ENCODE measurements at regions not wholly inside any gene's neighbourhood (a gene's known extent, or its start where the extent isn't known, plus 50 kb on each side); places are given as distances from the start of the nearest gene placed in this dataset.

DNA sequence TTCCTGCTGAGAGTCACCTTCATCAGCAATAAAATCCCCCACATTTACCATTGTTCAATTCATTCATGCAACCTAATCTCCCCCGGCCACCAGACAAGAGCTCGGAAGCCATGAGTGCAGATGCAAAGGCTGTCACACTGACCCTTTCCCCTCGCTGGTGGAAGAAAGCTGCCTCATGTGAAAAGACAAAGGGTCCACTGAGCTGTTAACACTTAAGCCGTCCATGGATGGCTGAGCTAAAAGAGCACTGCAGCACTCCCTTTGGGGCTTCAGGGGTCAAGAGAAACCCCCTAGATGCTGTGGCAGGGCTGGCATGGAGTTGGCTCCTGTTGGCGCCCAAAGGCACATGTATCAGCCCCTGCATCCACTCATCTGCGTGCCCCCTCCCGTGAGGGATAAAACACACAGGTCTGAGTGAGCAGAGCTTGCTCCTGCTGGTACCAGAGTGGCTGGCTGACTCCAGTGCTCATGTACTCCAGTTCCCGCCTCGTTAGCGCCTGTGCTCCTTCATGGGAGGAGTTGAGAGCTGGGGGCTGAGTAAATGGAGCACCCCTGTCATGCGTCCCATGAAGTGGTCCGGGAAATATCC is 216.5 kb downstream of the PDHA2 start:
- Histone ChIP-seq H3K4me1 (ENCODE audit: control insufficient read depth, extremely low read depth, insufficient read depth, low read length) (peaks cover 3% of the 10 kb centered on the region), H3K27ac (ENCODE audit: insufficient read depth, low read depth, low read length) (no peak overlapping the region), H4K20me1 (replicated peaks; ENCODE audit: control insufficient read depth, extremely low read depth, insufficient read depth, low read length) (no peaks in the 10 kb centered on the region), H3K9me3 (replicated peaks; ENCODE audit: control insufficient read depth, insufficient read depth, low read length) (no peaks in the 10 kb centered on the region), H3K36me3 (ENCODE audit: control insufficient read depth in 2 of 2, extremely low read depth in 1 of 2, insufficient read depth in 2 of 2, low read length in 2 of 2) (no peaks in the 10 kb centered on the region), H2AFZ (ENCODE audit: low read depth, low read length) (no peak overlapping the region), H3K9ac (replicated peaks; ENCODE audit: extremely low read depth, insufficient read depth, low read length) (no peak overlapping the region), H3K4me2 (ENCODE audit: insufficient read depth, low read length) (no peak overlapping the region), H3K27me3 (ENCODE audit: control insufficient read depth in 2 of 2, insufficient read depth in 2 of 2, low read length in 2 of 2) (no peaks in the 10 kb centered on the region), H3K9me1 (replicated peaks; ENCODE audit: control insufficient read depth, extremely low read depth, insufficient read depth, low read length) (no peaks in the 10 kb centered on the region), H3K4me3 (replicated peaks in 1 of 3; ENCODE audit: insufficient read depth in 1 of 3, low read depth in 1 of 3, low read length in 3 of 3) (no peak overlapping the region), H3K79me2 (ENCODE audit: control insufficient read depth, insufficient read depth, low read length) (no peaks in the 10 kb centered on the region)
- FAIRE-seq (no peak), DNase-seq (ENCODE audit: low read depth, low spot score) (no peak)
- ChIA-PET CTCF (interaction anchor here (1.0 kb wide), 1 partner anchor 11 kb away, joined by 3 read pairs; no protein-coding TSS in a partner anchor), POLR2A (no interaction called here)
- TF ChIP-seq MYC (IDR thresholded peaks at IDR 0.05; ENCODE audit: low read depth, low read length) (no peak), JUN (IDR thresholded peaks at IDR 0.05; ENCODE audit: borderline replicate concordance, insufficient read depth, insufficient read length, low read depth) (no peak), POLR2A (IDR thresholded peaks at IDR 0.05; ENCODE audit: low read depth, low read length) (no peak), POLR2AphosphoS5 (IDR thresholded peaks at IDR 0.05; ENCODE audit: insufficient read depth, low read depth, low read length) (no peak), EZH2 (IDR thresholded peaks at IDR 0.05; ENCODE audit: borderline replicate concordance, low read depth, low read length, severe bottlenecking) (no peak), FOS (IDR thresholded peaks at IDR 0.05; ENCODE audit: borderline replicate concordance, insufficient read depth, low read length) (no peak), GATA2 (IDR thresholded peaks at IDR 0.05; ENCODE audit: insufficient read depth, insufficient read length, low read depth, low read length) (no peak)
- TF ChIP-seq, protein P1, sequence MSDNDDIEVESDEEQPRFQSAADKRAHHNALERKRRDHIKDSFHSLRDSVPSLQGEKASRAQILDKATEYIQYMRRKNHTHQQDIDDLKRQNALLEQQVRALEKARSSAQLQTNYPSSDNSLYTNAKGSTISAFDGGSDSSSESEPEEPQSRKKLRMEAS (IDR thresholded peaks at IDR 0.05; ENCODE audit: insufficient read depth, insufficient read length) = no peak
- TF ChIP-seq, protein P2, sequence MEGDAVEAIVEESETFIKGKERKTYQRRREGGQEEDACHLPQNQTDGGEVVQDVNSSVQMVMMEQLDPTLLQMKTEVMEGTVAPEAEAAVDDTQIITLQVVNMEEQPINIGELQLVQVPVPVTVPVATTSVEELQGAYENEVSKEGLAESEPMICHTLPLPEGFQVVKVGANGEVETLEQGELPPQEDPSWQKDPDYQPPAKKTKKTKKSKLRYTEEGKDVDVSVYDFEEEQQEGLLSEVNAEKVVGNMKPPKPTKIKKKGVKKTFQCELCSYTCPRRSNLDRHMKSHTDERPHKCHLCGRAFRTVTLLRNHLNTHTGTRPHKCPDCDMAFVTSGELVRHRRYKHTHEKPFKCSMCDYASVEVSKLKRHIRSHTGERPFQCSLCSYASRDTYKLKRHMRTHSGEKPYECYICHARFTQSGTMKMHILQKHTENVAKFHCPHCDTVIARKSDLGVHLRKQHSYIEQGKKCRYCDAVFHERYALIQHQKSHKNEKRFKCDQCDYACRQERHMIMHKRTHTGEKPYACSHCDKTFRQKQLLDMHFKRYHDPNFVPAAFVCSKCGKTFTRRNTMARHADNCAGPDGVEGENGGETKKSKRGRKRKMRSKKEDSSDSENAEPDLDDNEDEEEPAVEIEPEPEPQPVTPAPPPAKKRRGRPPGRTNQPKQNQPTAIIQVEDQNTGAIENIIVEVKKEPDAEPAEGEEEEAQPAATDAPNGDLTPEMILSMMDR (IDR thresholded peaks at IDR 0.05; ENCODE audit: extremely low read depth in 1 of 2, insufficient read depth in 1 of 2, low read depth in 1 of 2, low read length in 2 of 2) = no peak
- no TSS peak for BruUV-seq (replicated peaks)
- intact Hi-C loops (cut with micrococcal nuclease) (no loop called here), dilution Hi-C loops (cut with MboI; ENCODE audit: extremely low pct_ligation_motif_present, low sequenced_read_pairs) (no loop called here)
